ENCODE measurements at regions not wholly inside any gene's neighbourhood (a gene's known extent, or its start where the extent isn't known, plus 50 kb on each side); places are given as distances from the start of the nearest gene placed in this dataset.

- TF ChIP-seq, protein P1, sequence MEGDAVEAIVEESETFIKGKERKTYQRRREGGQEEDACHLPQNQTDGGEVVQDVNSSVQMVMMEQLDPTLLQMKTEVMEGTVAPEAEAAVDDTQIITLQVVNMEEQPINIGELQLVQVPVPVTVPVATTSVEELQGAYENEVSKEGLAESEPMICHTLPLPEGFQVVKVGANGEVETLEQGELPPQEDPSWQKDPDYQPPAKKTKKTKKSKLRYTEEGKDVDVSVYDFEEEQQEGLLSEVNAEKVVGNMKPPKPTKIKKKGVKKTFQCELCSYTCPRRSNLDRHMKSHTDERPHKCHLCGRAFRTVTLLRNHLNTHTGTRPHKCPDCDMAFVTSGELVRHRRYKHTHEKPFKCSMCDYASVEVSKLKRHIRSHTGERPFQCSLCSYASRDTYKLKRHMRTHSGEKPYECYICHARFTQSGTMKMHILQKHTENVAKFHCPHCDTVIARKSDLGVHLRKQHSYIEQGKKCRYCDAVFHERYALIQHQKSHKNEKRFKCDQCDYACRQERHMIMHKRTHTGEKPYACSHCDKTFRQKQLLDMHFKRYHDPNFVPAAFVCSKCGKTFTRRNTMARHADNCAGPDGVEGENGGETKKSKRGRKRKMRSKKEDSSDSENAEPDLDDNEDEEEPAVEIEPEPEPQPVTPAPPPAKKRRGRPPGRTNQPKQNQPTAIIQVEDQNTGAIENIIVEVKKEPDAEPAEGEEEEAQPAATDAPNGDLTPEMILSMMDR (conservative IDR thresholded peaks at IDR 0.05; ENCODE audit: low read depth, low read length) = no peak
- no peak for TF ChIP-seq EZH2 (IDR thresholded peaks at IDR 0.05; ENCODE audit: borderline replicate concordance, low read depth, low read length, poor library complexity, severe bottlenecking)
These were observed 250.0 kb upstream of the PROK2 start for GRCh38 chr3:72034986-72035385.
